Vagina (tissue), 2 donors: ENCODE measurements at regions not wholly inside any gene's neighbourhood (a gene's known extent, or its start where the extent isn't known, plus 50 kb on each side); places are given as distances from the start of the nearest gene placed in this dataset.
"Not testable (repeated sequence)": the region's sequence is repeated elsewhere in the genome, so short reads cannot be mapped to it uniquely, and the experiment has no call there.

ENCODE experiments used
- DNase-seq, 2 donors: peaks; one replicate each; pipeline ENCODE4 v3.0.0-alpha.2; 2017; ENCODE audit errors: extremely low spot score in 2 of 2
- H3K27ac ChIP-seq: fragments of 200-600 bp; sonication (generic); one replicate; pipeline ENCODE4 v1.5.1; 2019
- H3K27me3 ChIP-seq: fragments of 200-600 bp; sonication (generic); one replicate; pipeline ENCODE4 v1.5.1; 2019
- H3K36me3 ChIP-seq, 2 donors: fragments of 200-600 bp; sonication (generic); one replicate each; pipeline ENCODE4 v1.5.1; 2017 to 2019
- H3K4me1 ChIP-seq: fragments of 200-600 bp; sonication (generic); one replicate; pipeline ENCODE4 v1.5.1; 2019
- H3K4me3 ChIP-seq, 2 donors: fragments of 200-600 bp; sonication (generic); 1 replicate in 1 of 2; 2 replicates in 1 of 2; pipeline ENCODE4 v1.5.1; 2016 to 2019
- H3K9me3 ChIP-seq: fragments of 200-600 bp; sonication (generic); one replicate; pipeline ENCODE4 v1.5.1; 2019
- POLR2A ChIP-seq, 2 donors: fragments of 450-650 bp; IDR thresholded peaks; one replicate each; pipeline ENCODE4 v1.6.1; 2017; ENCODE audit warnings: antibody characterized with exemption in 2 of 2, mild to moderate bottlenecking in 2 of 2, moderate library complexity in 2 of 2
- POLR2AphosphoS5 ChIP-seq, 2 donors: sonication (generic); formaldehyde crosslinking; IDR thresholded peaks; one replicate each; pipeline ENCODE4 v1.9.0; 2017; ENCODE audit warnings: antibody characterized with exemption in 2 of 2, mild to moderate bottlenecking in 2 of 2, low read depth in 1 of 2; ENCODE audit not compliant: insufficient read depth in 1 of 2
- intact Hi-C: fragments of 100-400 bp; cut with DNase I; formaldehyde crosslinking; loops from one replicate; pipeline ENCODE4 v1.15.1; 2023
- TF ChIP-seq, protein P1 (sequence below), 3 experiments: fragments of 450-650 bp in 2 of 3; fragments of 200-600 bp in 1 of 3; sonication (generic) in 1 of 3; IDR thresholded peaks; one replicate each; pipeline ENCODE4 v1.5.1; 2017 to 2019; ENCODE audit warnings: antibody characterized with exemption in 3 of 3, mild to moderate bottlenecking in 2 of 3, moderate library complexity in 2 of 3

GRCh38 chr21:14058566-14058965, 152.2 kb downstream of the LIPI start:
- no peaks in the 10 kb centered on the region for H3K9me3 ChIP-seq
- H3K27me3 ChIP-seq: no peaks in the 10 kb centered on the region
- no peak overlapping the region for H3K27ac ChIP-seq
- H3K36me3 ChIP-seq: no peaks in the 10 kb centered on the region
- no peak for DNase-seq
- TF ChIP-seq, protein P1, sequence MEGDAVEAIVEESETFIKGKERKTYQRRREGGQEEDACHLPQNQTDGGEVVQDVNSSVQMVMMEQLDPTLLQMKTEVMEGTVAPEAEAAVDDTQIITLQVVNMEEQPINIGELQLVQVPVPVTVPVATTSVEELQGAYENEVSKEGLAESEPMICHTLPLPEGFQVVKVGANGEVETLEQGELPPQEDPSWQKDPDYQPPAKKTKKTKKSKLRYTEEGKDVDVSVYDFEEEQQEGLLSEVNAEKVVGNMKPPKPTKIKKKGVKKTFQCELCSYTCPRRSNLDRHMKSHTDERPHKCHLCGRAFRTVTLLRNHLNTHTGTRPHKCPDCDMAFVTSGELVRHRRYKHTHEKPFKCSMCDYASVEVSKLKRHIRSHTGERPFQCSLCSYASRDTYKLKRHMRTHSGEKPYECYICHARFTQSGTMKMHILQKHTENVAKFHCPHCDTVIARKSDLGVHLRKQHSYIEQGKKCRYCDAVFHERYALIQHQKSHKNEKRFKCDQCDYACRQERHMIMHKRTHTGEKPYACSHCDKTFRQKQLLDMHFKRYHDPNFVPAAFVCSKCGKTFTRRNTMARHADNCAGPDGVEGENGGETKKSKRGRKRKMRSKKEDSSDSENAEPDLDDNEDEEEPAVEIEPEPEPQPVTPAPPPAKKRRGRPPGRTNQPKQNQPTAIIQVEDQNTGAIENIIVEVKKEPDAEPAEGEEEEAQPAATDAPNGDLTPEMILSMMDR (IDR thresholded peaks at IDR 0.05): no peak
- TF ChIP-seq POLR2AphosphoS5 (IDR thresholded peaks at IDR 0.05; ENCODE audit: insufficient read depth in 1 of 2, low read depth in 1 of 2) (no peak), POLR2A (IDR thresholded peaks at IDR 0.05) (no peak)
- no peaks in the 10 kb centered on the region for H3K4me1 ChIP-seq
- intact Hi-C loops: no loop called here
- H3K4me3 ChIP-seq: no peak overlapping the region

GRCh38 chr21:14057841-14058481, 152.8 kb downstream of the LIPI start:
- H3K4me3 ChIP-seq, DNase-seq: not testable (repeated sequence)

DNA sequence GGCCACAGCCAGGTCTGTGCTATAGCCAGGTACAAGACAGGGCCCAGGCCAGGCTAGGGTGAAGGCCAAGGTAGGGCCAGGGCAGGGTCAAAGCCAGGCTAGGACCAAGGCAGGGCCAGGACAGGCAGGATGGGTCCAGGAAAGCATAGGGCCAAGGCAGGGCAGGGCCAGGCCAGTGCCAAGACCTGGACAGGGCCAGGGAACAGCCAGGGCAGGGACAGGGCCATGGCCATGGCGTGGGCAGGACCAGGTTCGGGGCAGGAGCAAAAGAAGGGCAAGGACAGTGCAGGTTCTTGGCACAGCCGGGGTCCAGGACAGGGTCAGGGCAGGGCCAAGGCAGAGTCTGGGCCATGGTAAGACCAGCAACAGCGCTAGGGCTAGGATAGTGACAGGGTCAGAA, 153.4 kb downstream of the LIPI start:
- Histone ChIP-seq H3K36me3 (no peaks in the 10 kb centered on the region), H3K9me3 (no peaks in the 10 kb centered on the region), H3K27ac (no peak overlapping the region), H3K27me3 (no peaks in the 10 kb centered on the region), H3K4me3 (no peak overlapping the region), H3K4me1 (no peaks in the 10 kb centered on the region)
- intact Hi-C loops: no loop called here
- no peak for TF ChIP-seq POLR2A (IDR thresholded peaks at IDR 0.05)
- TF ChIP-seq POLR2AphosphoS5 (IDR thresholded peaks at IDR 0.05; ENCODE audit: insufficient read depth in 1 of 2, low read depth in 1 of 2): no peak
- TF ChIP-seq, protein P1 (IDR thresholded peaks at IDR 0.05): no peak
- DNase-seq: no peak

More at GRCh38 chr21:14057841-14058481, 152.8 kb downstream of the LIPI start:
- intact Hi-C loops, H3K27me3 ChIP-seq, H3K27ac ChIP-seq, H3K36me3 ChIP-seq, H3K9me3 ChIP-seq, H3K4me1 ChIP-seq: not testable (repeated sequence)

DNA sequence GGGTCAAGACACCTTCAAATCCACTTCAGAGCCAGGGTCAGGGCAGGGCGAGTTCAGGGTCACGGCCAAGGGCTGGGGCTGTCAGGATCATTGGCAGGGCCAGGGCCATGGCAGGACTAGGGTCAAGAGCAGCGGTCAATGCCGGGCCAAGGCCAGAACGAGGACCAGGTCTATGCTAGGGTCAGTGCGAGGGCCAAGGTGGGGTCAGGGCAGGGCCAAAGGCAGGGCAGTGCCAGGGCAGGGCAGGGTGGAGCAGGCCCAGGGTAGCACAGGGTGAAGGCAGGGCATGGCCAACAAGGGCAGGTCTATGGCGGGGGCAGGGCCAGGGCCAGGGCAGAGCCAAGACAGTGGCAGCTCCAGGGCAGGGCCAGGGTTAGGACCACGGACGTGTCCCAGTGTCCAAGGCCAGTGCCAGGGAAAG, 154.0 kb downstream of the LIPI start:
- no peak for DNase-seq
- H3K27ac ChIP-seq: no peak overlapping the region
- intact Hi-C loops: no loop called here
- no peaks in the 10 kb centered on the region for H3K4me1 ChIP-seq
- H3K27me3 ChIP-seq: no peaks in the 10 kb centered on the region
- no peaks in the 10 kb centered on the region for H3K36me3 ChIP-seq
- H3K9me3 ChIP-seq: no peaks in the 10 kb centered on the region
- TF ChIP-seq POLR2AphosphoS5 (IDR thresholded peaks at IDR 0.05; ENCODE audit: insufficient read depth in 1 of 2, low read depth in 1 of 2) (no peak), POLR2A (IDR thresholded peaks at IDR 0.05) (no peak)
- TF ChIP-seq, protein P1 (IDR thresholded peaks at IDR 0.05): no peak
- no peak overlapping the region for H3K4me3 ChIP-seq

GRCh38 chr21:14055746-14056515, 154.8 kb downstream of the LIPI start:
- H3K27me3 ChIP-seq, DNase-seq, H3K9me3 ChIP-seq, H3K36me3 ChIP-seq, intact Hi-C loops, H3K4me3 ChIP-seq, H3K4me1 ChIP-seq, H3K27ac ChIP-seq: not testable (repeated sequence)

DNA sequence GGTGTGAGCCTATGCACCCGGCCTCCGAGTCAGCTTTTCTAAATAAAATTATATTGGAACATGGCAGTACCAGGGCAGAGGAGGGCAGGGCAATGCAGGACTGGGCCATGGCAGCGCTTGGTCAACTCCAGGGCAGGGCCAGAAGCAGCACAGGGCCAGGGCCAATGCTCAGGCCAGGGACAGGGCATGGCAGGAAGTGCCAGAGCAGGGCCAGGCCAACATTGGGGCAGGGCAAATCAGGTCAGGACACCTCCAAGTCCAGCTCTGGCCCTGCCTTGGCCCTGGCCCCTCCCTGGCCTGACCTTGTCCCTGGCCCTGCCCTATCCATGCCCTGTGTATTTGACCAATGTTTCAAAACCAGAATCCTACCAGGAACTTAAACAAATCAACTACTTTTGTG, 156.1 kb downstream of the LIPI start:
- Histone ChIP-seq H3K27ac (no peak overlapping the region), H3K4me3 (no peak overlapping the region), H3K36me3 (no peaks in the 10 kb centered on the region), H3K9me3 (no peaks in the 10 kb centered on the region), H3K4me1 (no peaks in the 10 kb centered on the region), H3K27me3 (no peaks in the 10 kb centered on the region)
- intact Hi-C loops: no loop called here
- TF ChIP-seq POLR2AphosphoS5 (IDR thresholded peaks at IDR 0.05; ENCODE audit: insufficient read depth in 1 of 2, low read depth in 1 of 2) (no peak), POLR2A (IDR thresholded peaks at IDR 0.05) (no peak)
- TF ChIP-seq, protein P1 (IDR thresholded peaks at IDR 0.05): no peak
- no peak for DNase-seq
